GM21576 (cell line): ENCODE measurements at regions not wholly inside any gene's neighbourhood (a gene's known extent, or its start where the extent isn't known, plus 50 kb on each side); places are given as distances from the start of the nearest gene placed in this dataset.

Experiments
- ATAC-seq: cut with Tn5 transposase; IDR thresholded peaks from one replicate; pipeline ENCODE4 v1.9.1; 2021; ENCODE audit warnings: mild to moderate bottlenecking, moderate library complexity; ENCODE audit not compliant: unreplicated experiment

DNA sequence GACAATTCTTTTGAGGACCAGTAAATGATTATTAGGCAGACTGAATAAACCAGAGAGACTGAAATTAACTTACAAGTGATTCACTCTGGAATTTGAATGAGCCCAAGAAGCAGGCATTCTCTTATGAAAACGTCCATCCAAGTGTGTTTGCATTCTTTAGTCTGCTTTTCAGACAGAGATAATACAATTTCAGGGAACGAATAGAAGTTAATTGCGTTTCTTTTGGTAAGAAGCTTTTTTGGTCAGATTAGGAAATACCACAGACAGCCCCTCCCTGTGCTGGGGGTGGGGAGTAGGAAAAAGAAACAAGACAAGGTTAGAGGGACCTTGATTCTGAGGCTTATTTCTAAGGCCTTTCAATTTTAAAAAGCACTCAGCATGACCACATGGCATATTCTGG is 874.4 kb downstream of the SUCLG1 start:
- ATAC-seq = no peak

GRCh38 chr2:83582589-83582988 is 876.5 kb downstream of the SUCLG1 start:
- no peak for ATAC-seq

GRCh38 chr2:83579507-83579906 is 879.6 kb downstream of the SUCLG1 start:
- ATAC-seq = no peak

GRCh38 chr2:83578405-83578804 is 880.7 kb downstream of the SUCLG1 start:
- no peak for ATAC-seq

- ATAC-seq = no peak
Measured at GRCh38 chr2:83574614-83575013, 884.5 kb downstream of the SUCLG1 start.

- ATAC-seq = no peak
Measured at GRCh38 chr2:83573060-83573459, 886.0 kb downstream of the SUCLG1 start.

GRCh38 chr2:83572400-83572799 is 886.7 kb downstream of the SUCLG1 start:
- no peak for ATAC-seq

DNA sequence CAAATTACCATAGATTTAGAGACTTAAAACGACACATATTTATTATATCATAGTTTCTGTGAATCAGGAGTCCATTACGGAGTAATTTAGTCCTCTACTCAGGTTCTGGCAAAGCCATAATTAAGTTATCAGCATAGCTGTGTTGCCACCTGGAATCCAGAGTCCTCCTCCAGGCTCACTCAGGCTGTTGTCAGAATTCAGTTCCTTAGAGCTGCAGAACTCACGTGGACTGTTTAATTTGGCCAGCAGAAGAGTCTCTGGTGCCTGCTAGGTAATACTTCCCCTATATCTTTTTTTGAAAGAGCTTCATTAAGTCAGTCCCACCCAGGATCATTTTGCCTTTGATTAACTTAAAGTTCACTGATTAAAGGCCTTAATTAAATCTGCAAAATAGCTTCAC is 891.5 kb downstream of the SUCLG1 start:
- no peak for ATAC-seq

DNA sequence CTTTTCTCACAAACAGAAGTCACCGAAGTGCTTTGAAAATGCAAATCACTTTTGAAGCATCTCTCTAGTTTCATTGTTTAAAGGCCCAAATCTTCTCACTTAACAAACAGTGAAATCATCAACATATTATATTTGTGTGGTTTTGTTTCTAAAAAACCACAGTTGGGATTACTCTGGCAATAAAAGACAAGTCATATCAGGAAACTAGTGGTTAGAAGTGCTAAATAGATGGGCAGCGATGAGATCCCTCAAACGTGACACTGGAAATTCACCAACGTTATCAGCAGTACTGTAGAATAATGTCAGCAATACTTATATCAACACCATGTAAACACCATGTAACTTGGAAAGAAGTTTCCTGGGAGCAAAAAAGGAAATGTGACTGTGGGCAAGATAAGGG is 893.5 kb downstream of the SUCLG1 start:
- no peak for ATAC-seq

DNA sequence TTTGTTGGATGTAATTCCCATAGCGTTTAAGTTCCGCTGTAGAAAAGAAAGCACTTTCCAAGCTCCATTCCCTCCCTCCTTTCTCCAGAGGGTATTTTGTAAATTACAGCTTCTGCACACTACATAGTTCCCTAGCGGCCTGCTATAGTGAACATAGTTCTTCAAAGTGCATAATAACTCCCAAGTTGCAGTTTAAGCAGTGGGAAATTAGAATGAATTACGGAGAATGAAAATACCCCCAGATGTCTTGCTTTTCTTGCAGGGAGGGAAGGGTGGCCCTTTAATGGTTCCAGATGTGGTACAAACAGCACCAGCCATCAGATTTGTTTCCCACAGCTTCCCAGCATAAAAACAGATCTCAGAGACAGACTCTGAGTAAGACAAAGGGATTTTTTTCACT is 893.9 kb downstream of the SUCLG1 start:
- ATAC-seq = no peak

GRCh38 chr2:83561592-83561991 is 897.5 kb downstream of the SUCLG1 start:
- no peak for ATAC-seq

GRCh38 chr2:83536556-83536955 is 922.5 kb downstream of the SUCLG1 start:
- no peak for ATAC-seq

DNA sequence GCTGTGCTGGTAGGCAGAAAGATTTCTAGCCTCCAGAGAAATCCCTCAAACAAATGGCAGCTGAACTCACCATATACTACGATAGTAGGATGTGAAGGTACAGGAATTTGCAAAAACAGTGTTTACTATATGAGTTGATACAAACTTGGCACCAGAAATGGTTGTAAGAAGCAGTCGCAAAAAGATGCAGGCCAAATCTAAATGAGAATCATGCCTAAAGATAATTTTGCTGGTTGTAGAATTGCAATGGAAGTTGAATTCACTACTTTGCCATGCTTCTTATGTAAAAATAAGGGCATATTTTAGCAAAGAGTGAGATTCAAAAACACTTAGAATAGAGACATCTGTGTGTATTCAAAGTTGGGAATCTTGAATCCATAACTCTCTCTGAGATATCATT is 924.7 kb downstream of the SUCLG1 start:
- no peak for ATAC-seq

DNA sequence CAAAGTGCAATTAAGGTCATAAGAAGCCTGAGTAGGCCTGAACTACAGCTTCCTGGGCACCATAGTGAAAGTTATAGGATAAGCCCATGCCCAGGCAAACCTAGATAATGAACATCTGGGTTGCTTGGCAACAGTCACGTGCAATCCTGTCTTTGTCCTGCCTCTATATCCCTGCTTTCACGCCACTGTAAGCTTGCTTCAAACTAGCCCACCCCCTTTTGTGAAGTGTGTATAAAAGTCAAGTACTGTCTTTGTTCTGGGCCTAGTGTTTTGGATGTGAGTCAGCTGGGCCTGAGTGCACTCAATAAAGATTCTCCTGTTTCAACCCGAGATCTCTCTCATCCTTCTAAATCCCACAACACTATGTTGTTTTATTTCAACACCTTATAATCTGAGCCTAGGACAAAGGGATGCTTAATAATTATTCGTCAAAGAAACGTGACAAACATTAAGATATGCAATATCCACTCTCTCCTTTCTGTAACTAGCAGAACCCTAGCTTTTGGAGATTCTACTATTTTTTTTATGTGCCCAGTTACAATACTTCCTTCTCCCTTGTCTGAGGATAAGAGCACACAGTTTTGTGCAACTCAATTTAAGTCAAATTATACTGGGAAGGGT is 927.8 kb downstream of the SUCLG1 start:
- no peak for ATAC-seq

- ATAC-seq = no peak
Measured at GRCh38 chr2:83528767-83529166, 930.3 kb downstream of the SUCLG1 start.

DNA sequence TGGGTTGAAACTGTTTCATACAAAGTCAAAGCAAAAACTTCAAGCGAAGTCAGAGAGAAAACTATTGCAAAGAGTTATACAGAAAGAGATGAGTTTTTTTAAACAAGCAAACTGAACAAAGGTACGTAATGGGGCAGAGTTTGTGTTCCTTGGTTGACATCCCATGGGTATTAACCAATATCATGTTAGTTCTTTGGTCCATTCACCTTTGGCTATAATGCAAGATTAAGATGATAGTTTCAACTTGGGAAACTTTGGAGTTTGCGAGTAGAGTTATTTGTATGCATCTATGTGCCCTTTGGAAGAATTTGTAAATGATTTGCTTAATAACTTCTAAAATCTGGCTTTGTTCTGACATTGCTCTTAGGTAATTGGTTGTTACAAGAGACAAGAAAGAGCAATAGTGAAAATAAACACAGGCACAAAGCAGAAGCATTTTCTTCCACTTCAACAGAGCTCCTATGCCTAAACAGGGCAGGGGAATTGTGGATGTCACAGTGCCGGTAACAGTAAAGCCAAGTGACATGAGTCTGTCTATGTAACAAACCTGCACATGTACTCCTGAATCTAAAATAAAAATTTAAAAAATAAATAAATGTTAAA is 936.1 kb downstream of the SUCLG1 start:
- ATAC-seq = no peak

DNA sequence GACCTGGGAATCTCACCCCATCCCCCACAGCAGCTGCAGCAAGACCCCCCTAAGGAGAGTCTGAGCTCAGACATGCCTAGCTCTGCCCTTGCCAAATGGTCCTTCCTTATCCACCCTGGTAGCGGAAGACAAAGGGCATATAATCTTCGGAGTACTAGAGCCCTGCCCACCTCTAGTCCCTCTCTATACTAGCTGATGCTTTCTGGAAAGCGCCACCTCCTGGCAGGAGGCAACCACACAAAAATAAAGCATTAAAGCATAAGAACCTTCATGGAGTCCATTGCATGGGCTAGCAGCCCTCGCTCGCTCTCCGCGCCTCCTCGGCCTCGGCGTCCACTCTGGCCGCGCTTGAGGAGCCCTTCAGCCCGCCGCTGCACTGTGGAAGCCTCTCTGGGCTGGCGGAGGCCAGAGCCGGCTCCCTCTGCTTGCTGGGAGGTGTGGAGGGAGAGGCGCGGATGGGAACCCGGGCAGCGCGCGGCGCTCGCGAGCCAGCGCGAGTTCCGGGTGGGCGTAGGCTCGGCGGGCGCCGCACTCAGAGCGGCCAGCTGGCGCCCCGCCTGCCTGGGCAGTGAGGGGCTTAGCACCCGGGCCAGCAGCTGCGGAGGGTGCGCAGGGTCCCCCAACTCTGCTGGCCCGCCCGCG is 941.2 kb downstream of the SUCLG1 start:
- no peak for ATAC-seq

- ATAC-seq = no peak
Measured at GRCh38 chr2:83516503-83516902, 942.6 kb downstream of the SUCLG1 start.

DNA sequence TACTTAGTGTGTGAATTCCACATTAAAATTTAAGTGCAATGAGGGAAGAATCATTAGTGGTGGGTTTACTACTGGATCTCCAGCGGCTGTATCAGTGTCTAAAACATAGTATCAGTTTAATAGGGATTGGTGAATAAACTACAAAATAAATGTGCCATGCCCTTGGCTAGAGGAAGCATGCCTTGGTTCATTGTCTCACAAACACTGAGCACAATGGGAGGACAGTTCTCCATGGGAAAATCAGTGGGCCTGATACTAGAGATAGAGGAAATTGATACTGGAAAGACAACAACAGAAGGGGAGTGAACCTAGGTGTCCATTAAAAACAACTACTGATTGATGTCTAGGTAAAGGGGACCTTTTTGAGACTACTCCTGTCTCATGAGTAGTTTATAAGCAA is 971.6 kb downstream of the SUCLG1 start:
- ATAC-seq = no peak

DNA sequence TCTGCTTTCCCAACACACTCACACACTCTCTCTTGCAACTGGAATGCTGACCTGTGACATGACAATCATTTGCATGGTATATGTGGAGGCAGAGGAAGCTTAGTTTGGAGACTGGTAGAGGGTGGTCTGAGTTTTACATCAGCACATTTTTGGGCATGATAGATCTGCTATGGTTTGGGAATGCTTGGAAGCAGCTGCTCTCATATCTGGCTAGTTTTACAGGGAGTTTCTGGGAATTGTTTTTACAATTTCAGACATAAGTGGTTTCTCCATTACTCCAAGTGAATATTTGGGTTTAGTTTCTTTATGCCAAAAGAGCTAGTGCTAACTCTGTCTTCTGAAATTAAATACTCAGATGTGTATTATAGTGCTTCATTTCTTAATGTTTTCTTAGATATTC is 977.6 kb downstream of the SUCLG1 start:
- ATAC-seq = no peak

DNA sequence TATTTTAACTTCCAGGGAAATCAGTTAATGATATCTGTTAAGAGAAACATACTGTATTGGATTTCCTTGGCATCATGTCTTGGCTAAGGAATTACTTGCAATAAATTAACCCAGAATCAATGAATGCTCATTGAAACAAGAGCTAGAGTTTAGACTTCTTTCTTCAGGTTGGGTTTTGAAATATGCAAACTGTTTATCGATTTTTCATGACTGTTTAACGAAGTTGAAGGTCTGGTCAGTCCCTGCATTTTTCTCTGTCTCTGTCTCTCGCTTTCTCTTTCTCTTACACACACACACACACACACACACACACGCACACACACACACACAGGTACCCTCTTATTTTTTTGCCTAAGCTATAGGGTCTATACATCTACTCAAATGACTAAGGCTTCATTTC is 981.0 kb downstream of the SUCLG1 start:
- ATAC-seq = no peak

DNA sequence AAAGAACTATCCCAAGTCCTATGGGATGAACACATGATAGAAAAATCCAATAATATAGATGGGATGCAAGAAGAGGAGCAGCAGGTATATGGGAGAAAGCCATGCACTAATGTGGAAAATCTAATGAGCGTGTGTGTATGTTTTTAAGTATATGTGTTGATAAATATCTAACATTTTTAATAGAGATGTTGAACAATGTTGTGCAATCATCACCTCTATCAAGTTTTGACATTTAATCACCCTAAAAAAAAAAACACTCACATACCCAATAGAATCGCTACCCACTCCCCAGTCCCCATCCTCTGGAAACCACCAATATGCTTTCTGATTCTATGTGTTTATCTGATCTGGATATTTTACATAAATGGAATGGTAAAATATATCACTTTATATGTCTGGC is 983.7 kb downstream of the SUCLG1 start:
- ATAC-seq = no peak

GRCh38 chr2:83471655-83472054 is 987.4 kb downstream of the SUCLG1 start:
- ATAC-seq = no peak
